ENCODE measurements at regions not wholly inside any gene's neighbourhood (a gene's known extent, or its start where the extent isn't known, plus 50 kb on each side); places are given as distances from the start of the nearest gene placed in this dataset.

- TF ChIP-seq CTCF (conservative IDR thresholded peaks at IDR 0.05; ENCODE audit: low read length) = no peak
- H3K4me3 ChIP-seq (ENCODE audit: low read length) = no peak overlapping the region
These were observed 64.2 kb upstream of the GGTLC1 start for GRCh38 chr20:24052599-24053275.

GRCh38 chr20:24051160-24051559 is 62.6 kb upstream of the GGTLC1 start:
- no peak overlapping the region for H3K4me3 ChIP-seq (ENCODE audit: low read length)
- TF ChIP-seq CTCF (conservative IDR thresholded peaks at IDR 0.05; ENCODE audit: low read length) = no peak
- DNase-seq (ENCODE audit: low read depth) = no peak

More at GRCh38 chr20:24052599-24053275, 64.2 kb upstream of the GGTLC1 start:
- DNase-seq (ENCODE audit: low read depth) = no peak

- no peak overlapping the region for H3K4me3 ChIP-seq (ENCODE audit: low read length)
- no peak for TF ChIP-seq CTCF (conservative IDR thresholded peaks at IDR 0.05; ENCODE audit: low read length)
- no peak for DNase-seq (ENCODE audit: low read depth)
These were observed 61.5 kb upstream of the GGTLC1 start for GRCh38 chr20:24050119-24050518.

GRCh38 chr20:24049081-24049480 is 60.5 kb upstream of the GGTLC1 start:
- H3K4me3 ChIP-seq (ENCODE audit: low read length) = no peak overlapping the region
- no peak for TF ChIP-seq CTCF (conservative IDR thresholded peaks at IDR 0.05; ENCODE audit: low read length)
- no peak for DNase-seq (ENCODE audit: low read depth)

- TF ChIP-seq CTCF (conservative IDR thresholded peaks at IDR 0.05; ENCODE audit: low read length) = no peak
- no peak overlapping the region for H3K4me3 ChIP-seq (ENCODE audit: low read length)
- DNase-seq (ENCODE audit: low read depth) = no peak
These were observed 59.5 kb upstream of the GGTLC1 start for GRCh38 chr20:24048024-24048611.

- TF ChIP-seq CTCF (conservative IDR thresholded peaks at IDR 0.05; ENCODE audit: low read length) = no peak
- H3K4me3 ChIP-seq (ENCODE audit: low read length) = no peak overlapping the region
- DNase-seq (ENCODE audit: low read depth) = no peak
These were observed 58.3 kb upstream of the GGTLC1 start for GRCh38 chr20:24046888-24047287.

- H3K4me3 ChIP-seq (ENCODE audit: low read length) = no peak overlapping the region
- TF ChIP-seq CTCF (conservative IDR thresholded peaks at IDR 0.05; ENCODE audit: low read length) = no peak
- DNase-seq (ENCODE audit: low read depth) = no peak
These were observed 57.2 kb upstream of the GGTLC1 start for GRCh38 chr20:24045621-24046318.

All from AG10803 (cell line).